Central memory CD8-positive, alpha-beta T cell (primary cell): ENCODE measurements at regions not wholly inside any gene's neighbourhood (a gene's known extent, or its start where the extent isn't known, plus 50 kb on each side); places are given as distances from the start of the nearest gene placed in this dataset.

Experiments used
- ATAC-seq: fragments of 150-1000 bp; cut with Tn5 transposase; replicated peaks from 2 replicates; pipeline ENCODE4 v1.10.0; 2022; ENCODE audit warnings: mild to moderate bottlenecking, moderate FRiP score, moderate number of reproducible peaks; ENCODE audit not compliant: poor library complexity, severe bottlenecking; ENCODE audit errors: extremely low read depth
- DNase-seq, 2 donors: peaks; one replicate each; pipeline ENCODE4 v3.0.0; 2021; ENCODE audit warnings: low spot score in 2 of 2
- H3K27ac Mint-ChIP-seq: one replicate; pipeline ENCODE4 v1.8.0; 2022; ENCODE audit warnings: low read depth, mild to moderate bottlenecking, moderate library complexity, mixed read lengths
- H3K27me3 Mint-ChIP-seq: one replicate; pipeline ENCODE4 v1.8.0; 2022; ENCODE audit warnings: mixed read lengths
- H3K36me3 Mint-ChIP-seq: one replicate; pipeline ENCODE4 v1.8.0; 2022; ENCODE audit warnings: mild to moderate bottlenecking, moderate library complexity, mixed read lengths; ENCODE audit not compliant: insufficient read depth
- H3K4me1 Mint-ChIP-seq: one replicate; pipeline ENCODE4 v1.8.0; 2022; ENCODE audit warnings: mixed read lengths
- H3K4me3 Mint-ChIP-seq: one replicate; pipeline ENCODE4 v1.8.0; 2022; ENCODE audit warnings: mild to moderate bottlenecking, moderate library complexity, mixed read lengths
- H3K9me3 Mint-ChIP-seq: one replicate; pipeline ENCODE4 v1.8.0; 2022; ENCODE audit warnings: mixed read lengths

DNA sequence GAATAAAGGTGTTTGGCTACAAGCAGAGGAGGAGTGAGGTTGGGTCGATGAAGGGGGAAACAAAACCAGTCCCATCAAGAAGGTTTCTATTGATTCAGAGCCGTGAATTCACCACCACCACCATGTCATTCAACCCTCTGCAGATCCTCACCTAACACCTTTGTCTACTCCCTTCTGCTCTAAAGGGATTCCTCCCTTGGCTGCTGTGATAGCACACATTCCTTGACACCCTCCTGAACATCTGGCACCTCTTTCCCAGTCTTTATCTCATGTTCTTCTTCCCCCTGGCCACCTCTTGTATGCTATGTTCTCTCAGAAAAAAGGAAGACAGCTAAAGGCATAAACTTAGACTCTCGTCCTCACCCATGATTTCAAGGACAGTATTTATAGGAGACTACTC, 318.0 kb downstream of the GPAM start:
- Mint-ChIP-seq H3K27me3 (no peaks in the 10 kb centered on the region), H3K4me3 (no peak overlapping the region), H3K36me3 (no peaks in the 10 kb centered on the region), H3K4me1 (no peaks in the 10 kb centered on the region), H3K9me3 (no peaks in the 10 kb centered on the region), H3K27ac (no peak overlapping the region)
- DNase-seq (no peak), ATAC-seq (no peak)

DNA sequence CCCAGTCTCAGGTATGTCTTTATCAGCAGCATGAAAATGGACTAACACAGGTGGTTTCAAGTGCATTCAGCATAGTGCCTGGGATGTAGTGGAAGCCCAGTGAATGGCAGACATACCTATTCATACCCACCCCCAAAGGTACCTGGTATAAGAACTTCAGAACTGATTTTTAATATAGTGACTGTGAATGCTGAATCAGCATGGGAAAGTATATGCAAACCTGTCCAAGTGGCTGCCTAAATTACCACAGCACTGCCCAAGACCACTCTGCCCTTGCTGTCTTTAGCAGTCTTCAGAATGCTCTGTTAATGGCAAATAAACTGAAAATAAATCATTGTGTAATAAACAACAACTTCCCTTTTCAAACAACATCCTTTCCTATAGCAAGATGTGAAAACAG, 312.1 kb downstream of the GPAM start:
- Mint-ChIP-seq H3K4me3 (no peak overlapping the region), H3K4me1 (no peaks in the 10 kb centered on the region)

DNA sequence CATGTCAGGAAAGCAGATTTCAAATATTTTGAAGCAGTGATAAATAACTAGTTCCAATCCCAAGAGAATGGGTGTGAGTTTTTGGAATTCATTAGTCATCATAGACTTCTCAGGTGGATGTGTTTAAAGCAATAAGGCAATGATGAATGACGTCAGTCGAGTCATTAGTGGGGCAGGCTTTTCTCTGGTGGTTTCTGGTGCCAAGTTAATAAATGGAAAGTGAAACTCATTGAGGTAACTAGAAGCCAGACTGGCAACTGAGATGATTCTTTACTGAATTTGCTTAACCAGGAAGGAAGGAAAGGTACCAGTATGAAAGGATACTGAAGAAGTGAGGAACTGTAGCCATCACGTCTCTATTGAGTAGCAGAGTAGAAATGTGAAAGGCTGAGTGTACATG, 311.0 kb downstream of the GPAM start:
- no peak overlapping the region for H3K4me3 Mint-ChIP-seq
- DNase-seq (no peak), ATAC-seq (no peak)
- peaks cover 8% of the 10 kb centered on the region for H3K9me3 Mint-ChIP-seq
- no peaks in the 10 kb centered on the region for H3K36me3 Mint-ChIP-seq
- no peak overlapping the region for H3K27ac Mint-ChIP-seq
- H3K4me1 Mint-ChIP-seq = no peaks in the 10 kb centered on the region
- peaks cover 10% of the 10 kb centered on the region for H3K27me3 Mint-ChIP-seq

More for the DNA sequence above, 312.1 kb downstream of the GPAM start:
- ATAC-seq (no peak), DNase-seq (no peak)
- H3K36me3 Mint-ChIP-seq = no peaks in the 10 kb centered on the region
- H3K27ac Mint-ChIP-seq = no peak overlapping the region
- H3K9me3 Mint-ChIP-seq = peaks cover 8% of the 10 kb centered on the region
- peaks cover 10% of the 10 kb centered on the region for H3K27me3 Mint-ChIP-seq

DNA sequence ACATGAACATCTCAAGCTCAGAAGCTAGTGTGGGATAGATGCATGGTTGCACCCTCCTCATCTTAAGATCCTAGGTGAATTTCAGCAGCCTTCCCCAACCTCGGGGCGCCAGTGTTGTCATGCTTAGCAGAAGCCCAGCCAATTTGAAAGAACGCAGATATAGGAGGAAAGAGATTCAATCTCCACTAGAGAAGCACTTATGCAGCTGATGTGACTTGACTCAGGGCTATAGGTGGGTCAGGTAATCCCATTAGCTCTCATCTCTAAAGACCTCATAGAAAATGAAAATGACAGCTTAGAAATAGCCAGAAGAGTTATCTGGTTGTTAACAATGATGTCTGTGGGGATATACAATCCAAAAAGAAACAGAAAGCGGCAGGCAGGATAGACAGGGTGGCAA, 310.5 kb downstream of the GPAM start:
- Mint-ChIP-seq H3K27ac (no peak overlapping the region), H3K4me3 (no peak overlapping the region), H3K27me3 (peaks cover 10% of the 10 kb centered on the region), H3K36me3 (no peaks in the 10 kb centered on the region), H3K4me1 (no peaks in the 10 kb centered on the region), H3K9me3 (peaks cover 8% of the 10 kb centered on the region)
- DNase-seq (no peak), ATAC-seq (no peak)

DNA sequence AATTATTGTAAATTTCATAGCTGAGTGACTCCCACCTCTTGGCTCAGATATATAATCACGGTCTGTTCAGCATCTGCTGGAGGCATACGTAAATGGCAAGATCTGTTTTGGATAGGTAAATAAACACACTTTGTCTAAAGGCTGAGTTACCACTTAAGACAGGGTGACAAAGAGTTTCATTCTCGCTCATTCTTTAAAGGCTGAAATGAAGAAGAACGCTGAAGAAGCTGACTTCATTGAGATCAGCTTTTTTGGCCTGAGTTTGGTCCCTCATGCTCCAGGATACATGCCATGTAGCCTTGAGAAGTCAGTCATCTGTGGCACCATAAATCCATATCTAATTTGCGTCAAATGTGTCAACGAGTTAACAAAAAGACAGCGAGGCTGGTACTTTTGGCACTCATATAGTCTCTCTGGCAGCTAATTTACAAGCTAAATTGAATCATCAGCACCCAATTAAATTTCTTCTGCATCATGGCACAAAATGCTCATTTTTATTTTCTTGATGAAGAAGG, 309.9 kb downstream of the GPAM start:
- Mint-ChIP-seq H3K36me3 (no peaks in the 10 kb centered on the region), H3K27me3 (peaks cover 10% of the 10 kb centered on the region), H3K4me1 (no peaks in the 10 kb centered on the region), H3K4me3 (no peak overlapping the region), H3K9me3 (peaks cover 8% of the 10 kb centered on the region), H3K27ac (no peak overlapping the region)
- no peak for ATAC-seq
- DNase-seq = no peak

DNA sequence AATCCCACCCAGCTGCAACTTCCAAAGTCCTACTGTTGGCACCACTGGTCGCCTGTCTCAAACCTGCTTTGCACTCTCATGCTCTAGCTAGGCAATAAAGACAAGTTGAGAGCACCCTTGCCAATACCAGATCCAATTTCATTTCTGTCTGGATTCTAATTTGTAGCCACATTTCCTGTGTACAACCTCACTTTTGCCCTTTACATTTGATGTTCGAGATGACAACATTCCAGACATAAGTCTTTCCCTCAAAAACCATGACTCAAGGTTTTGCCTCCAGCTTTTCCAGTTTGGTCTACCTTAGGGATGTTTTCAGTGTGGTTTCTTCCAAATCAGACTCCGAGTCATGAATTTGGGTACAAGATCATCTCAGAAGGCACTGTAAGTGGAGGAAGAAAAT, 309.0 kb downstream of the GPAM start:
- Mint-ChIP-seq H3K36me3 (no peaks in the 10 kb centered on the region), H3K4me3 (no peak overlapping the region), H3K9me3 (peaks cover 8% of the 10 kb centered on the region), H3K4me1 (no peaks in the 10 kb centered on the region), H3K27ac (no peak overlapping the region), H3K27me3 (peaks cover 10% of the 10 kb centered on the region)
- DNase-seq (no peak), ATAC-seq (no peak)

DNA sequence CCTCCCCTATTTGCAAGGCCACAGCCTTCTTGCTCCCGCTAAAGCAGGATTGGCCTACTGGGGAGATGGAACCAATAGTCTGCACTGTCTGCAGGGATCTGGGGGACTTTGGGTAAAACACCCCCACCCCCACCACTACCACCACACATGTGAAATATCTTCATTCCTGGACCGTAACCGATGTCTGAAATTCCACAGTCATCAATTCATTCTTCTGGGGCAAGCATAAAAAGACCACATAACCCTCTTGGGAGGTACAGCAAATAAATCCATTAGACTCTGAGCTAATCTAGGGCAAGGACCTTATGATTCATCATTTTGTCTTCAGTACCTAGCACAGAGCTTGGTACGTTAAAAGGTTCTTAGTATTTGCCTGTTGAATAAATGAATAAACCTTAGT, 307.8 kb downstream of the GPAM start:
- DNase-seq = no peak
- H3K27ac Mint-ChIP-seq = no peak overlapping the region
- no peak for ATAC-seq
- H3K4me1 Mint-ChIP-seq = no peaks in the 10 kb centered on the region
- H3K36me3 Mint-ChIP-seq = no peaks in the 10 kb centered on the region
- peaks cover 7% of the 10 kb centered on the region for H3K9me3 Mint-ChIP-seq
- peaks cover 10% of the 10 kb centered on the region for H3K27me3 Mint-ChIP-seq
- H3K4me3 Mint-ChIP-seq = no peak overlapping the region

DNA sequence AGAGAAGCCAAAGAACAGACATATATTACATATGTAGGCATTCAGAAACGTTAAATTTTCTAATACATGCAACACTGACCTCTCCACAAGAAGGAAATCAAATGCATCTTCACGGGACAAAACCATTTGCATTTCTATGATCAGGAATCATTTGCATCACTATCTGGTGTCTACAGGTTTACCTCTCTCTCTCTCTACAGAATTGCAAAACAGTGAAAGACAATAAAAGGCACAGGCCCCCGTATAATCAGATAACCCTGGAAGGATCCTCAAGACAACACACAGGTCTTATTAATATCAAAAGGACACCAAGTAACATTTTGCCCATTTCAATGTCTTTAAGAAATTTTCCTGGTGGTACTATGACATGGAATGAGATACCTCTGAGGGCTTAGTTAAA, 306.3 kb downstream of the GPAM start:
- ATAC-seq (no peak), DNase-seq (no peak)
- H3K27me3 Mint-ChIP-seq = peaks cover 9% of the 10 kb centered on the region
- H3K4me3 Mint-ChIP-seq = no peak overlapping the region
- H3K27ac Mint-ChIP-seq = no peak overlapping the region
- H3K4me1 Mint-ChIP-seq = no peaks in the 10 kb centered on the region
- no peaks in the 10 kb centered on the region for H3K9me3 Mint-ChIP-seq
- no peaks in the 10 kb centered on the region for H3K36me3 Mint-ChIP-seq

DNA sequence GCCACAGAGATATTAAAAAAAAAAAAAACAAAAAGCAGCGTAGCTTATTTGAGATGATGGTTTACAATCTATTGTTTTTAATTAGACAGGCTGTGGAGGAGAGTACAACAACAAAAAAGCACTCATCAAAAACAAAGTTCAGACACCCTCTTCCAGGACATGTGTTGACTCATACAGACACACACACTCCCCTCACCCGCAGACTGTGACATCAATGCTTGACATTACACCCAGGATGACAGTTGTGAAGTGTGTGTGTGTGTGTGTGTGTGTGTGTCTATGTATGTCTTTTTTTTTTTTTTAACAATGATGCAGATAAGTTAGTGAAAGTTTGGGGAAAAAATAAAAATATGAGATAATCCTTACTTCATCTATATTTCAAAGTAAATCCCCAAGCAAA, 303.6 kb downstream of the GPAM start:
- Mint-ChIP-seq H3K4me1 (no peaks in the 10 kb centered on the region), H3K9me3 (no peaks in the 10 kb centered on the region), H3K27me3 (no peaks in the 10 kb centered on the region), H3K36me3 (no peaks in the 10 kb centered on the region), H3K27ac (no peak overlapping the region), H3K4me3 (no peak overlapping the region)
- ATAC-seq (no peak), DNase-seq (no peak)

DNA sequence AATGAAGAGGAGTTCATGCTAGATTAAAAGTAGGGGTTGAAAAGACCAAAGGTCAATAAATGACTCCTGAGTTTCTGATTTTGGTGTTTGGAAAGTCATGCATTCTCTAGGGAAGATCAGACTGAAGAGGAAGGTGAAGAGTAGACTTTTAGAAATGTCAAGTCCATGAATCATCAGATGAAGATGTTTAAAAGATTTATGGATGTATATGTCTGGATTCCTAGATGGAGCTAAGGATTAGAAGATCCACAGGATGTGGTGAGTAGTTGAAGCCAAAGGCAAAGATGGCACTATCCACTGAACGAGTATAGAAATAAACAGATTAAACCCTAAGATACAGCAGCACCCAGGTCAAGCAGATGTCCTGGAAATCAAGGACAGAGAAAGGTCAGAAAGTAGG, 298.5 kb downstream of the GPAM start:
- Mint-ChIP-seq H3K27me3 (no peaks in the 10 kb centered on the region), H3K9me3 (no peaks in the 10 kb centered on the region), H3K4me1 (no peaks in the 10 kb centered on the region), H3K36me3 (no peaks in the 10 kb centered on the region), H3K4me3 (no peak overlapping the region), H3K27ac (no peak overlapping the region)
- no peak for ATAC-seq
- DNase-seq = no peak

DNA sequence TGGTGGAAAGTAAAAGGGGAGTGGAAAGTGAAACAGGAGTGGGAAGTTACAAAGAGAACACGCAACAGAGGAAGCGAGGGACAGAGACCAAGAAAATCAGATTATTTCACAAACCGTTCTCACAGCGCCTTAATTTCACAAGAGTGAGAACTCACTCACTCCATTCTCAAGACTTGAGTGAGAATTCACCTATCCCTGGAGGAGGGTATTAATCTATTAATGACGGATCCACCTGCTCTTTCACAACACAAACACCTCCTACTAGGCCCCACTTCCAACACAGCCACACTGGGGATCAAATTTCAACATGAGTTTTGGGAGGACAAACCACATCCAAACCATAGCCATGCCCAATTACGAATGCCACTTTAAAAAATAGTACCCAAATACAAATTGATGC, 297.6 kb downstream of the GPAM start:
- DNase-seq (no peak), ATAC-seq (no peak)
- Mint-ChIP-seq H3K4me3 (no peak overlapping the region), H3K27ac (no peak overlapping the region), H3K36me3 (no peaks in the 10 kb centered on the region), H3K27me3 (no peaks in the 10 kb centered on the region), H3K9me3 (no peaks in the 10 kb centered on the region), H3K4me1 (no peaks in the 10 kb centered on the region)

DNA sequence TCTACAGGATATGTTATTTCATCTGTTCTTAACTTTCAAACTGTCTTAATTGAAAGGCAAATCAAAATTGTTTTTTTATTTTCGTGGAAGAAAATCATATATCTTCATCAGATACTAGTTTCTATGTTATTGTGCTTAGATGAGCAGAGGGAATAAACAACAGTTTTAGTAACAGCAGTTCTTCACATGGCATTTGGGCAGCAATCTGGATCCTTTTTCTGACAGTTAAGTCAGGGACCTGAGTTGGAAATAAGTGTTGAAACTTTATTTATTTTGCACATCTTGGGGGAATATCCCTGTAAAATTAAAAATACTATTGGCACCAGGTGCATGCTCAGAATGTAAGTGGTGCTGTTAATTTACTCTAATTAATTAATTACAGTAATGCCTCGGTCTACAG, 296.3 kb downstream of the GPAM start:
- ATAC-seq (no peak), DNase-seq (no peak)
- H3K27ac Mint-ChIP-seq = no peak overlapping the region
- H3K36me3 Mint-ChIP-seq = no peaks in the 10 kb centered on the region
- H3K4me1 Mint-ChIP-seq = no peaks in the 10 kb centered on the region
- H3K9me3 Mint-ChIP-seq = no peaks in the 10 kb centered on the region
- no peaks in the 10 kb centered on the region for H3K27me3 Mint-ChIP-seq
- H3K4me3 Mint-ChIP-seq = no peak overlapping the region

DNA sequence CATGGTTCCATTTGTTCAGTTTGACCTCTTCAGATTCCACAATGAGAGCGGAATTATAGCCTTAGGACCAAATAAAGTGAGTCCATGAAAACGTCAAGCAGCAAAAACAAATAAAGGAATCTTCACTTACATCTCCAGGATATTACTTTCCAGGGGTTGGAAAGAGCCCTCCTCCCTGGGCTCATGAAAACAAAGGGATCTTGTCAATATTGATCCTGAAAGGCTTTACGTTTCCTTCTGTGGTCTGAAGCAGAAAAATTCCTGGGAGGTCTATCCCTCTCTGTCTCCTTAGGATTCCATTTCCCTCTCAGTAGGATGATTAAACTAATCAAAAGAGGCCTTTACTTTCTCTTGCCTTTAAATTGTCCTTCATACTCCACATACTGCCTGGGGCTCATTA, 293.5 kb downstream of the GPAM start:
- no peak for ATAC-seq
- H3K4me1 Mint-ChIP-seq = no peaks in the 10 kb centered on the region
- DNase-seq = no peak
- H3K36me3 Mint-ChIP-seq = no peaks in the 10 kb centered on the region
- H3K4me3 Mint-ChIP-seq = no peak overlapping the region
- H3K27me3 Mint-ChIP-seq = no peaks in the 10 kb centered on the region
- H3K27ac Mint-ChIP-seq = no peak overlapping the region
- no peaks in the 10 kb centered on the region for H3K9me3 Mint-ChIP-seq

DNA sequence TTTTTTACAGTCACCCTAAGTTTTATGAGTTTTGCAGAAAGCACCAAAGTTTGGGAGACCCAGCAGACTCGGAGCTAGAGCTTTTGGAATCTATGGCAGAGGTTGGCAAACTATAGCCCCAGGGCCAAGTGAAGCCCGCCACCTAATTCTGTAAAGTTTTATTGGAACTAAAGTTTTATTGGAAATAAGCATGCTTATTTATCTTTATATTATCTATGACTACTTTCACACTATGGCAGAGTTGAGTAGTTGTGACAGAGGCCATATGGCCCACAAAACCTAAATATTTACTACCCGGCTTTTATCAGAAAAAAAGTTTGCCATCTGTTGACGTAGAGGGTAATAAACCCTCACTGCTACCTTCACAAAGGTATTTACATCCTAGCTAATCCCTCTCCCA, 267.6 kb downstream of the GPAM start:
- Mint-ChIP-seq H3K9me3 (no peaks in the 10 kb centered on the region), H3K27ac (no peak overlapping the region), H3K36me3 (no peaks in the 10 kb centered on the region), H3K4me1 (no peaks in the 10 kb centered on the region), H3K27me3 (peaks cover 22% of the 10 kb centered on the region), H3K4me3 (no peak overlapping the region)
- DNase-seq (no peak), ATAC-seq (no peak)
